Pancreas (tissue), 10 donors: ENCODE measurements at regions not wholly inside any gene's neighbourhood (a gene's known extent, or its start where the extent isn't known, plus 50 kb on each side); places are given as distances from the start of the nearest gene placed in this dataset.

Experiments
- ATAC-seq, 4 donors: fragments of 200-7000 bp; cut with Tn5 transposase; one replicate each; pipeline versions ENCODE4 v1.8.0 to v1.9.1; 2020; ENCODE audit warnings: mild to moderate bottlenecking in 4 of 4, moderate library complexity in 4 of 4
- DNase-seq, 6 donors: peaks; one replicate each; pipeline ENCODE4 v3.0.0-alpha.2; 2020
- FAIRE-seq: peaks from 2 replicates; lab custom pipeline; 2012; peaks lifted over from hg19 to GRCh38; lab: Jason Lieb, UNC
- H3K27ac ChIP-seq, 4 donors: fragments of 200-600 bp; sonication (generic); 1 replicate in 3 of 4; 2 replicates in 1 of 4; pipeline versions ENCODE4 v1.5.0 to v1.8.0; 2020
- H3K27me3 ChIP-seq, 4 donors: fragments of 200-600 bp; one replicate each; pipeline ENCODE4 v1.8.0; 2021
- H3K36me3 ChIP-seq, 3 donors: fragments of 200-600 bp; sonication (generic) in 1 of 3; one replicate each; pipeline versions ENCODE4 v1.5.0 to v1.8.0; 2020 to 2021
- H3K4me1 ChIP-seq, 3 donors: fragments of 200-600 bp; one replicate each; pipeline ENCODE4 v1.8.0; 2021
- H3K4me3 ChIP-seq, 4 donors: fragments of 200-600 bp; sonication (generic) in 2 of 4; one replicate each; pipeline versions ENCODE4 v1.5.0 to v1.8.0; 2020 to 2021
- H3K9me3 ChIP-seq, 4 donors: fragments of 200-600 bp; one replicate each; pipeline ENCODE4 v1.8.0; 2021
- CTCF ChIP-seq, 4 donors: fragments of 200-600 bp; sonication (generic) in 3 of 4; IDR thresholded peaks; one replicate each; pipeline versions ENCODE4 v1.5.0 to v1.8.0; 2021; ENCODE audit warnings: antibody characterized with exemption in 4 of 4
- WGBS, 2 donors: extraction: QIAGEN DNeasy Blood & Tissue Kit; methylation state at CpG; one replicate each; pipeline ENCODE4 v1.1.7; 2013; 5-methylcytosine and 5-hydroxymethylcytosine counted together
- intact Hi-C, 3 donors: fragments of 100-400 bp; cut with DNase I; formaldehyde crosslinking; loops; one replicate each; pipeline versions ENCODE4 v1.11.1 to v1.14.2; 2022
- donor health status: healthy with polysubstance abuse.
- donor health status: DM: no; HTN: no; CAD: no; lungs with moderate emphysema.
- donor health status: DM: no; HTN: no; CAD: no.
- donor health status: control.
- donor health status: control.
- donor health status: Bipolar disorder and iron deficiency.
- donor health status: DM: yes; HTN: yes; CAD: no.
- donor health status: DM: no; HTN: no; CAD: no.
- donor health status: DM: no; HTN: no; CAD: no.
- donor health status: DM: yes; HTN: yes; CAD: no.

- H3K4me3 ChIP-seq = no peak overlapping the region
- no peaks in the 10 kb centered on the region for H3K9me3 ChIP-seq
- intact Hi-C loops = no loop called here
- no peaks in the 10 kb centered on the region for H3K36me3 ChIP-seq
- ATAC-seq (no peak), DNase-seq (no peak), FAIRE-seq (no peak)
- no peak overlapping the region for H3K27ac ChIP-seq
- H3K4me1 ChIP-seq = no peaks in the 10 kb centered on the region
- no peak for TF ChIP-seq CTCF (IDR thresholded peaks at IDR 0.05)
- no peaks in the 10 kb centered on the region for H3K27me3 ChIP-seq
- 87 to 93% methylated on average over 4 of the region's 4 CpGs for WGBS, 2 donors
Observed at GRCh38 chr12:127158385-127159061, 1108.4 kb upstream of the TMEM132C start.

GRCh38 chr12:127161466-127161865, 1105.5 kb upstream of the TMEM132C start:
- 91 to 96% methylated on average over 2 of the region's 2 CpGs for WGBS, 2 donors
- H3K4me1 ChIP-seq = no peaks in the 10 kb centered on the region
- TF ChIP-seq CTCF (IDR thresholded peaks at IDR 0.05) = no peak
- ATAC-seq (no peak), DNase-seq (no peak), FAIRE-seq (no peak)
- intact Hi-C loops = no loop called here
- no peaks in the 10 kb centered on the region for H3K36me3 ChIP-seq
- no peak overlapping the region for H3K4me3 ChIP-seq
- H3K27me3 ChIP-seq = no peaks in the 10 kb centered on the region
- no peaks in the 10 kb centered on the region for H3K9me3 ChIP-seq
- no peak overlapping the region for H3K27ac ChIP-seq

GRCh38 chr12:127162307-127162706, 1104.7 kb upstream of the TMEM132C start:
- Histone ChIP-seq H3K4me1 (no peaks in the 10 kb centered on the region), H3K27ac (no peak overlapping the region), H3K9me3 (no peaks in the 10 kb centered on the region), H3K36me3 (no peaks in the 10 kb centered on the region), H3K4me3 (no peak overlapping the region), H3K27me3 (no peaks in the 10 kb centered on the region)
- TF ChIP-seq CTCF (IDR thresholded peaks at IDR 0.05) = no peak
- no peak for FAIRE-seq
- intact Hi-C loops = no loop called here
- 69 to 78% methylated on average over 2 of the region's 2 CpGs for WGBS, 2 donors
- ATAC-seq = no peak
- DNase-seq = no peak

GRCh38 chr12:127162902-127163301, 1104.1 kb upstream of the TMEM132C start:
- ATAC-seq (no peak), DNase-seq (no peak), FAIRE-seq (no peak)
- 32 to 41% methylated on average over 1 of the region's 1 CpG for WGBS, 2 donors
- intact Hi-C loops = no loop called here
- H3K4me3 ChIP-seq = no peak overlapping the region
- no peak overlapping the region for H3K27ac ChIP-seq
- no peaks in the 10 kb centered on the region for H3K9me3 ChIP-seq
- H3K36me3 ChIP-seq = no peaks in the 10 kb centered on the region
- no peaks in the 10 kb centered on the region for H3K27me3 ChIP-seq
- no peak for TF ChIP-seq CTCF (IDR thresholded peaks at IDR 0.05)
- no peaks in the 10 kb centered on the region for H3K4me1 ChIP-seq
